GM12892 (cell line): ENCODE measurements at regions not wholly inside any gene's neighbourhood (a gene's known extent, or its start where the extent isn't known, plus 50 kb on each side); places are given as distances from the start of the nearest gene placed in this dataset.

Experiments used
- POLR2A ChIP-seq: IDR thresholded peaks from 2 replicates; pipeline ENCODE4 v1.6.1; 2011; ENCODE audit warnings: low read depth, low read length, control low read depth
- POLR2AphosphoS5 ChIP-seq: IDR thresholded peaks from 2 replicates; pipeline ENCODE4 v1.6.1; 2011; ENCODE audit warnings: low read depth, low read length, control low read depth

GRCh38 chr14:29030970-29031369 is 264.4 kb downstream of the FOXG1 start:
- no peak for TF ChIP-seq POLR2A
- no peak for TF ChIP-seq POLR2AphosphoS5
